ENCODE measurements at regions not wholly inside any gene's neighbourhood (a gene's known extent, or its start where the extent isn't known, plus 50 kb on each side); places are given as distances from the start of the nearest gene placed in this dataset.
"Not testable (repeated sequence)": the region's sequence is repeated elsewhere in the genome, so short reads cannot be mapped to it uniquely, and the experiment has no call there.

GRCh38 chr13:65490725-65491124, 1739.4 kb downstream of the PCDH9 start:
- TF ChIP-seq, protein P1, sequence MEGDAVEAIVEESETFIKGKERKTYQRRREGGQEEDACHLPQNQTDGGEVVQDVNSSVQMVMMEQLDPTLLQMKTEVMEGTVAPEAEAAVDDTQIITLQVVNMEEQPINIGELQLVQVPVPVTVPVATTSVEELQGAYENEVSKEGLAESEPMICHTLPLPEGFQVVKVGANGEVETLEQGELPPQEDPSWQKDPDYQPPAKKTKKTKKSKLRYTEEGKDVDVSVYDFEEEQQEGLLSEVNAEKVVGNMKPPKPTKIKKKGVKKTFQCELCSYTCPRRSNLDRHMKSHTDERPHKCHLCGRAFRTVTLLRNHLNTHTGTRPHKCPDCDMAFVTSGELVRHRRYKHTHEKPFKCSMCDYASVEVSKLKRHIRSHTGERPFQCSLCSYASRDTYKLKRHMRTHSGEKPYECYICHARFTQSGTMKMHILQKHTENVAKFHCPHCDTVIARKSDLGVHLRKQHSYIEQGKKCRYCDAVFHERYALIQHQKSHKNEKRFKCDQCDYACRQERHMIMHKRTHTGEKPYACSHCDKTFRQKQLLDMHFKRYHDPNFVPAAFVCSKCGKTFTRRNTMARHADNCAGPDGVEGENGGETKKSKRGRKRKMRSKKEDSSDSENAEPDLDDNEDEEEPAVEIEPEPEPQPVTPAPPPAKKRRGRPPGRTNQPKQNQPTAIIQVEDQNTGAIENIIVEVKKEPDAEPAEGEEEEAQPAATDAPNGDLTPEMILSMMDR (IDR thresholded peaks at IDR 0.05; ENCODE audit: low read length), result not testable (repeated sequence)
- not testable (repeated sequence) for TF ChIP-seq EZH2 (optimal IDR thresholded peaks at IDR 0.05; ENCODE audit: low read depth, low read length)

All from MM.1S (cell line).